K562 (cell line): ENCODE measurements at regions not wholly inside any gene's neighbourhood (a gene's known extent, or its start where the extent isn't known, plus 50 kb on each side); places are given as distances from the start of the nearest gene placed in this dataset.

Experiments used
- POLR2A ChIP-seq: fragments of 450-650 bp; conservative IDR thresholded peaks from 2 replicates; pipeline ENCODE4 v1.6.1; 2016
- SLC30A9 ChIP-seq: fragments of 250-450 bp; sonication (Bioruptor Pico); IDR thresholded peaks from 2 replicates; pipeline ENCODE4 v1.8.0; 2022; ENCODE audit warnings: mild to moderate bottlenecking, moderate library complexity
- STAG1 ChIP-seq: sonication (generic); formaldehyde crosslinking; IDR thresholded peaks from 2 replicates; pipeline ENCODE4 v1.5.0; 2020; ENCODE audit warnings: missing genetic modification reagents, borderline replicate concordance
- TF ChIP-seq, protein P1 (sequence below), 2 experiments: fragments of 200-800 bp in 1 of 2; sonication (Bioruptor generic) in 1 of 2; sonication (generic) in 1 of 2; formaldehyde crosslinking in 1 of 2; IDR thresholded peaks in 1 of 2; conservative IDR thresholded peaks in 1 of 2; 2 replicates each; pipeline versions ENCODE4 v1.5.0 to v1.6.1; 2016 to 2020; ENCODE audit warnings: missing compliant biosample characterization in 1 of 2, missing genetic modification characterization in 1 of 2, missing genetic modification reagents in 1 of 2
- TF ChIP-seq, protein P2 (sequence below): fragments of 250-450 bp; sonication (Bioruptor Pico); IDR thresholded peaks from 2 replicates; pipeline ENCODE4 v1.8.0; 2022; ENCODE audit warnings: inconsistent platforms
- TF ChIP-seq, protein P3 (sequence below): fragments of 250-450 bp; sonication (Bioruptor Pico); IDR thresholded peaks from 2 replicates; pipeline ENCODE4 v1.5.0; 2021; ENCODE audit warnings: mild to moderate bottlenecking, moderate library complexity
- TF ChIP-seq, protein P4 (sequence below): fragments of 250-450 bp; sonication (Bioruptor Pico); IDR thresholded peaks from 2 replicates; pipeline ENCODE4 v1.9.0; 2021; ENCODE audit warnings: mild to moderate bottlenecking

- TF ChIP-seq, protein P1, sequence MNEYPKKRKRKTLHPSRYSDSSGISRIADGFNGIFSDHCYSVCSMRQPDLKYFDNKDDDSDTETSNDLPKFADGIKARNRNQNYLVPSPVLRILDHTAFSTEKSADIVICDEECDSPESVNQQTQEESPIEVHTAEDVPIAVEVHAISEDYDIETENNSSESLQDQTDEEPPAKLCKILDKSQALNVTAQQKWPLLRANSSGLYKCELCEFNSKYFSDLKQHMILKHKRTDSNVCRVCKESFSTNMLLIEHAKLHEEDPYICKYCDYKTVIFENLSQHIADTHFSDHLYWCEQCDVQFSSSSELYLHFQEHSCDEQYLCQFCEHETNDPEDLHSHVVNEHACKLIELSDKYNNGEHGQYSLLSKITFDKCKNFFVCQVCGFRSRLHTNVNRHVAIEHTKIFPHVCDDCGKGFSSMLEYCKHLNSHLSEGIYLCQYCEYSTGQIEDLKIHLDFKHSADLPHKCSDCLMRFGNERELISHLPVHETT (CRISPR knock-in tag; conservative IDR thresholded peaks at IDR 0.05 in 1 of 2, IDR thresholded peaks at IDR 0.05 in 1 of 2) = no peak
- TF ChIP-seq, protein P2, sequence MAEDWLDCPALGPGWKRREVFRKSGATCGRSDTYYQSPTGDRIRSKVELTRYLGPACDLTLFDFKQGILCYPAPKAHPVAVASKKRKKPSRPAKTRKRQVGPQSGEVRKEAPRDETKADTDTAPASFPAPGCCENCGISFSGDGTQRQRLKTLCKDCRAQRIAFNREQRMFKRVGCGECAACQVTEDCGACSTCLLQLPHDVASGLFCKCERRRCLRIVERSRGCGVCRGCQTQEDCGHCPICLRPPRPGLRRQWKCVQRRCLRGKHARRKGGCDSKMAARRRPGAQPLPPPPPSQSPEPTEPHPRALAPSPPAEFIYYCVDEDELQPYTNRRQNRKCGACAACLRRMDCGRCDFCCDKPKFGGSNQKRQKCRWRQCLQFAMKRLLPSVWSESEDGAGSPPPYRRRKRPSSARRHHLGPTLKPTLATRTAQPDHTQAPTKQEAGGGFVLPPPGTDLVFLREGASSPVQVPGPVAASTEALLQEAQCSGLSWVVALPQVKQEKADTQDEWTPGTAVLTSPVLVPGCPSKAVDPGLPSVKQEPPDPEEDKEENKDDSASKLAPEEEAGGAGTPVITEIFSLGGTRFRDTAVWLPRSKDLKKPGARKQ (CRISPR knock-in tag) = no peak
- TF ChIP-seq, protein P3, sequence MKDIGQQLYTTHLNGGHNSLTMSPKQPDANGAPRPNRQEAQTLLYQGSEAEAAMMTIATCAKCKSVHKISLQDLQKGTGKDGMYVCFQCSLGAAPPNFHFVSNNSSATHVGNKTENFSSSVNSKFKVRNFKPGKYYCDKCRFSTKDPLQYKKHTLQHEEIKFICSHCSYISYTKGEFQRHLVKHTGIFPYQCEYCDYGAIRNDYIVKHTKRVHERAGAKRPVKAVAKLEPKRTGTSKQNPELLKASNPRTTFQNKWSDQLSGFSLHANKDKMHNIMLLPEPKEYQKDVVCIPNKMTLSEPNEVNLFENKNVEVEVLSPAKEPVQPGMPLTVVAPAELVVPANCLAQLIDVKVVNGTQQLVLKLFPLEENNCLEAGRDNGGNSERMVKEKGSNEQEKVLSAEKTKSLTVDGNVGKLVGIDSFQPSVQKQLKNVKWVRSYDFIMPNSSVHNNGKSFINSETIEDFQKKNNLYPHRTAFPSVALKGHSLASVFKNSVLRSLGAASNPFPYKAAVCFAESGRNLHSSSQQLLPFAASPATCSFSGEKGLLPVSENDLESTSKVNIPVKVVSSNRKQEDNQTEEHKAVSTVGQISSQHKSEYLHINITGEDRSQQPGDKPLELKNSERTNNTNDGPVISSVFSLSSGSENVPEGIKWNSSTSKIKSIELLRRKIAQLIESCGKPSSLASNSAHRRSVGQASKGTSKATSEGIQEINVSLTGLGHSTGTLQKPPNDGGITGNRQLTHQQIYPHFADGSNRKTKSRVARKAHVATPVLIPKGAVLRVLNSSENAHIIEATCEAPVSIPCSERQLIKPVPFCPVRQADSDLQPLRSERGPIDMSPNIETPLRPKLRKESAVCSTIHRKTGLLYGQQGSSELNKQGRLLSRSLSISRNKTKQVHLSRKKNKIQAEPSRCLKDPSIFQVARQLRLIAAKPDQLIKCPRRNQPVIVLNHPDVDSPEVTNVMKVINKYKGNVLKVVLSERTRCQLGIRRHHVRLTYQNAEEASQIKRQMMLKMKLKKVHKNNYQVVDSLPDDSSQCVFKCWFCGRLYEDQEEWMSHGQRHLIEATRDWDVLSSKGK = no peak
- TF ChIP-seq POLR2A = no peak
- TF ChIP-seq, protein P4, sequence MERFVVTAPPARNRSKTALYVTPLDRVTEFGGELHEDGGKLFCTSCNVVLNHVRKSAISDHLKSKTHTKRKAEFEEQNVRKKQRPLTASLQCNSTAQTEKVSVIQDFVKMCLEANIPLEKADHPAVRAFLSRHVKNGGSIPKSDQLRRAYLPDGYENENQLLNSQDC = no peak
- TF ChIP-seq SLC30A9 = no peak
- no peak for TF ChIP-seq STAG1 (CRISPR knock-in tag)
- TF ChIP-seq, all 486 proteins: peak for 0
Measured at GRCh38 chr2:150931451-150931850, 330.2 kb downstream of the RBM43 start (continued).
